SH-SY5Y (cell line): ENCODE measurements at regions not wholly inside any gene's neighbourhood (a gene's known extent, or its start where the extent isn't known, plus 50 kb on each side); places are given as distances from the start of the nearest gene placed in this dataset.

Experiments used
- GATA2 ChIP-seq: IDR thresholded peaks from 2 replicates; pipeline ENCODE4 v1.6.1; 2011; ENCODE audit warnings: mild to moderate bottlenecking, low read depth, low read length
- GATA3 ChIP-seq: IDR thresholded peaks from 2 replicates; pipeline ENCODE4 v1.6.1; 2011; ENCODE audit warnings: low read depth, mild to moderate bottlenecking, low read length, moderate library complexity

GRCh38 chr12:118641249-118641648 is 264.9 kb downstream of the SUDS3 start:
- TF ChIP-seq GATA2 (no peak), GATA3 (no peak)
